Heart left ventricle (tissue), 13 donors: ENCODE measurements at regions not wholly inside any gene's neighbourhood (a gene's known extent, or its start where the extent isn't known, plus 50 kb on each side); places are given as distances from the start of the nearest gene placed in this dataset.
"Not testable (repeated sequence)": the region's sequence is repeated elsewhere in the genome, so short reads cannot be mapped to it uniquely, and the experiment has no call there.

Source experiments
- POLR2A ChIP-seq, 2 donors: fragments of 450-650 bp; IDR thresholded peaks; one replicate each; pipeline ENCODE4 v1.6.1; 2017; ENCODE audit warnings: antibody characterized with exemption in 2 of 2, mild to moderate bottlenecking in 2 of 2, moderate library complexity in 2 of 2
- TF ChIP-seq, protein P1 (sequence below), 12 donors: fragments of 200-600 bp; sonication (generic) in 4 of 12; IDR thresholded peaks; one replicate each; pipeline versions ENCODE4 v1.5.0 to v1.8.0; 2018 to 2022; ENCODE audit warnings: antibody characterized with exemption in 12 of 12, mild to moderate bottlenecking in 5 of 12
- donor health status: ischemic (EF 13 %, LVEDD 7.1; RV severe dilation, severe dysfunction).
- donor health status: DM: no; HTN: yes; CAD: no.
- donor health status: DM: no; HTN: no; CAD: no.
- donor health status: ischemic (EF 25% LVEDD 6.9; RV normal size, moderate dysfunction).
- donor health status: ischemic (EF 25% LVEDD 5.7; RV mildly dilated, moderate dysfunction).
- donor health status: ischemic (EF 35%, LVEDD 5.7; RV mildly dilated, moderate dysfunction).
- donor health status: nonischemic (EF 11% LVEDD 7.7; RV severe dilation, severe dysfunction).
- donor health status: DM: yes; HTN: yes; CAD: no.
- donor health status: PGD.
- donor health status: ischemic (EF 29% LVEDD 5.4; RV normal size, mild dysfunction).
- donor health status: nonischemic (EF 23%, LVEDD 6.1; RV moderate dilation, normal function).

GRCh38 chr11:14591046-14591445 is 52.6 kb upstream of the PDE3B start:
- TF ChIP-seq, protein P1, sequence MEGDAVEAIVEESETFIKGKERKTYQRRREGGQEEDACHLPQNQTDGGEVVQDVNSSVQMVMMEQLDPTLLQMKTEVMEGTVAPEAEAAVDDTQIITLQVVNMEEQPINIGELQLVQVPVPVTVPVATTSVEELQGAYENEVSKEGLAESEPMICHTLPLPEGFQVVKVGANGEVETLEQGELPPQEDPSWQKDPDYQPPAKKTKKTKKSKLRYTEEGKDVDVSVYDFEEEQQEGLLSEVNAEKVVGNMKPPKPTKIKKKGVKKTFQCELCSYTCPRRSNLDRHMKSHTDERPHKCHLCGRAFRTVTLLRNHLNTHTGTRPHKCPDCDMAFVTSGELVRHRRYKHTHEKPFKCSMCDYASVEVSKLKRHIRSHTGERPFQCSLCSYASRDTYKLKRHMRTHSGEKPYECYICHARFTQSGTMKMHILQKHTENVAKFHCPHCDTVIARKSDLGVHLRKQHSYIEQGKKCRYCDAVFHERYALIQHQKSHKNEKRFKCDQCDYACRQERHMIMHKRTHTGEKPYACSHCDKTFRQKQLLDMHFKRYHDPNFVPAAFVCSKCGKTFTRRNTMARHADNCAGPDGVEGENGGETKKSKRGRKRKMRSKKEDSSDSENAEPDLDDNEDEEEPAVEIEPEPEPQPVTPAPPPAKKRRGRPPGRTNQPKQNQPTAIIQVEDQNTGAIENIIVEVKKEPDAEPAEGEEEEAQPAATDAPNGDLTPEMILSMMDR (IDR thresholded peaks at IDR 0.05) = not testable (repeated sequence)
- not testable (repeated sequence) for TF ChIP-seq POLR2A (IDR thresholded peaks at IDR 0.05)
